ENCODE measurements at regions not wholly inside any gene's neighbourhood (a gene's known extent, or its start where the extent isn't known, plus 50 kb on each side); places are given as distances from the start of the nearest gene placed in this dataset.
"Not testable (repeated sequence)": the region's sequence is repeated elsewhere in the genome, so short reads cannot be mapped to it uniquely, and the experiment has no call there.

- TF ChIP-seq ZNF462 (CRISPR knock-in tag; IDR thresholded peaks at IDR 0.05): no peak
- no peak for TF ChIP-seq NANOG (IDR thresholded peaks at IDR 0.05; ENCODE audit: borderline replicate concordance)
- TF ChIP-seq STAT1 (IDR thresholded peaks at IDR 0.05; ENCODE audit: unreplicated experiment): no peak
- no peak for TF ChIP-seq ZNF114 (CRISPR knock-in tag; IDR thresholded peaks at IDR 0.05)
- TF ChIP-seq CREB1 (CRISPR knock-in tag; IDR thresholded peaks at IDR 0.05; ENCODE audit: low read depth): no peak
- TF ChIP-seq POLR2AphosphoS5 (IDR thresholded peaks at IDR 0.05; ENCODE audit: low read depth): no peak
- TF ChIP-seq REST (IDR thresholded peaks at IDR 0.05; ENCODE audit: unreplicated experiment): no peak
- TF ChIP-seq EZH2 (IDR thresholded peaks at IDR 0.05; ENCODE audit: low read depth, unreplicated experiment): no peak
- TF ChIP-seq CTCF (conservative IDR thresholded peaks at IDR 0.05; ENCODE audit: low read depth in 2 of 2): no peak
These were observed 93.9 kb upstream of the ALDH1A1 start (continued) for GRCh38 chr9:73046769-73047168.

GRCh38 chr9:73044776-73045175 is 91.9 kb upstream of the ALDH1A1 start:
- H3F3A ChIP-seq (replicated peaks; ENCODE audit: low read depth); H3K9me3 Mint-ChIP-seq; H3K27me3 Mint-ChIP-seq (ENCODE audit: insufficient read depth, low read depth, poor library complexity); DNase-seq (ENCODE audit: low spot score); H3K36me3 ChIP-seq (ENCODE audit: insufficient read depth); H3K9me2 ChIP-seq (ENCODE audit: insufficient read depth); ATAC-seq; H3K27me3 ChIP-seq (ENCODE audit: insufficient read depth); H3K4me3 Mint-ChIP-seq; H3K4me1 Mint-ChIP-seq; H4K20me1 ChIP-seq (replicated peaks; ENCODE audit: insufficient read depth); H3K36me3 Mint-ChIP-seq (ENCODE audit: low read depth); H3K79me2 ChIP-seq (replicated peaks; ENCODE audit: insufficient read depth); H2AFZ ChIP-seq; H3K27ac Mint-ChIP-seq; H3K4me3 ChIP-seq; H3K27ac ChIP-seq (ENCODE audit: low read depth); H3K4me2 ChIP-seq: not testable (repeated sequence)
- H3K4me1 ChIP-seq (ENCODE audit: insufficient read depth): peaks cover 21% of the 10 kb centered on the region
